ENCODE measurements at regions not wholly inside any gene's neighbourhood (a gene's known extent, or its start where the extent isn't known, plus 50 kb on each side); places are given as distances from the start of the nearest gene placed in this dataset.

- TF ChIP-seq POLR2AphosphoS5 (IDR thresholded peaks at IDR 0.05), result no peak
- TF ChIP-seq CTCF (IDR thresholded peaks at IDR 0.05), result no peak
- no peak for TF ChIP-seq EP300 (IDR thresholded peaks at IDR 0.05; ENCODE audit: low read depth)
- no peak for TF ChIP-seq POLR2A (IDR thresholded peaks at IDR 0.05)
Measured at GRCh38 chr11:134533511-134533910, 121.5 kb upstream of the B3GAT1 start.
